ENCODE measurements at regions not wholly inside any gene's neighbourhood (a gene's known extent, or its start where the extent isn't known, plus 50 kb on each side); places are given as distances from the start of the nearest gene placed in this dataset.
"Not testable (repeated sequence)": the region's sequence is repeated elsewhere in the genome, so short reads cannot be mapped to it uniquely, and the experiment has no call there.

DNA sequence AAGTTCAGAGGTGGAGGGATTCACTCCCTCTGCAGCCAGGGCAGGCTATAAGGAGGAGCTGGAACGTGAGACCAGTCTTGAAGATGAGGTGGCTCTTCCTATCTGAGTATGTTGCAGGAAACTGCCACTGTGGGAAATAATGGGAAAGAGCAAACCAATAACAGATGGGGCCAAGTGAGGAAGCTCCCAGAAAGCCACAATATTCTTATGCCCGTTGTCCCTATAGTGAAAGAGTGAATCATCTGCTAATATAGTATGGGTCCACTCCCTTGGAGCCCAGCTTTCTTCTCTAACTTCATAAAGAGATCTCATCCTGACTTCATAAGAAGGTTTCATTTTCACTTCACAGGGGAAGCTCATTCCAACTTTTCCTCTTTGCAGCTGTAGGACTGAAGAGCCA, 206.4 kb downstream of the BLID start:
- DNase-seq (ENCODE audit: insufficient read length, low spot score), result no peak
- no peak for FAIRE-seq

DNA sequence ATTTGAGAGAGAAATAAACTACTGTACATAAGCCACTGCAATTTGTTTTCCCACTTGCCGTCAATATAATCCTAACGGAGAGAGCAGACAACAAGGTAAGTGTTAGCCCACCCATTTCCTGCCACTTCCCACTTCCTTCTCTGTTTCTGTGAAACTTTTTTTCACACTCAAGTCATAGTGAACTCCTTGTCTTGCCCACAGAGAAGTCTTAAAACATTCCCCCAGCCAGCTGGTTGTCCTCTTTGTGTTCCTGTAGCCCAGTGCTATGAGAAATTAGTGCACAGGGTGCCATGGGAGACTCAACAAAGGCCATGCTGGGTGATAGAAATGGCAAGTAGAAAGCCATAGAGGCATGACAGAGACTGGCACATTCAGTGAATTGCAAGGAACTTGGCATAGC, 208.6 kb downstream of the BLID start:
- DNase-seq (ENCODE audit: insufficient read length, low spot score), result no peak
- FAIRE-seq, result no peak

DNA sequence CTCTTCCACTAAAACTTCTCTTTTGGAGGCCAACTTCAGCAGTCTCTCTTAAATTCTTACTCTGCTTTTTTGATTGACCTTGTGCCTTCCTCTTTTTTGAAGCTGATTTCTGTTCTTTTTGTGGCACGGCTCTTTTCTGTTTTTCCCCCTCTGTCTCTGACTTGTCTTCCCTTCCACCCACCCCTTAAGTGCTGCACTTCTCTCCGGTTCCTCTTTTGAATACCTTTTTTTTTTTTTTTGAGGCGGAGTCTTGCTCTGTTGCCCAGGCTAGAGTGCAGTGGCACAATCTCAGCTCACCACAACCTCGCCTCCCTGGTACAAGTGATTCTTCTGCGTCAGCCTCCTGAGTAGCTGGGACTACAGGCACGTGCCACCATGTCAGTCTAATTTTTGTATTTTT, 211.9 kb downstream of the BLID start:
- FAIRE-seq, result no peak
- no peak for DNase-seq (ENCODE audit: insufficient read length, low spot score)

DNA sequence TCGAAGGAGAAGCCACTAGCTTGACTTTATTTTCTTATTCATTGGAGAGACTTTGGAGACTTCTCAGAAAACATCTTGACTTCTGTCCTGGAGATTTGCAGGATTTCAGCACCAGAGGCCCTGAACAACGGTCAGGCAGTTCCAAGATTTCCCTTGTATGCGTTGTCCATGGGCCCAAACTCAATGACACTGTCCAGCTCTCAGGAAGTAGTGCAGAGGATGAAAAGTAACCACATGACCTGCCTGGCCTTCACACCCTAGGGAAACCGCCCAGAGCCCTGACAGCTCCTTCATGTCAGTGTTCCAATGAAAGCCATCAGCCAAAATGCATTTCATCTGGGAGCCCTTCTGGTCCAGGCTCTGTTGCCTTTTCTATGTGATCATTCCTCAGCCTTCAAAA, 214.1 kb downstream of the BLID start:
- FAIRE-seq, result no peak
- no peak for DNase-seq (ENCODE audit: insufficient read length, low spot score)

DNA sequence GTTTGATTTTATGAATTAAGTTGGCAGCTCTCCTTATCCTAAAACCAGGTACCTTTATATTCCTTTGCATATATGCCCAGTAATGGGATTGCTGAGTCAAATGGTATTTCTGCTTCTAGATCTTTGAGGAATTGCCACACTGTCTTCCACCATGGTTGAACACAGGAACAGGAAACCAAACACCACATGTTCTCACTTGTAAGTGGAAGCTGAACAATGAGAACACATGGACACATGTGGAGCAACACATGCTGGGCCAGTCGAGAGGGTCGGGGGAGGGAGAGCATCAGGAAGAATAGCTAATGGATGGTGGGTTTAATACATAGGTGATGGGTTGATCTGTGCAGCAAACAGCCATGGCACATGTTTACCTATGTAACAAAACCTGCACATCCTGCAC, 214.6 kb downstream of the BLID start:
- FAIRE-seq; DNase-seq (ENCODE audit: insufficient read length, low spot score): not testable (repeated sequence)

DNA sequence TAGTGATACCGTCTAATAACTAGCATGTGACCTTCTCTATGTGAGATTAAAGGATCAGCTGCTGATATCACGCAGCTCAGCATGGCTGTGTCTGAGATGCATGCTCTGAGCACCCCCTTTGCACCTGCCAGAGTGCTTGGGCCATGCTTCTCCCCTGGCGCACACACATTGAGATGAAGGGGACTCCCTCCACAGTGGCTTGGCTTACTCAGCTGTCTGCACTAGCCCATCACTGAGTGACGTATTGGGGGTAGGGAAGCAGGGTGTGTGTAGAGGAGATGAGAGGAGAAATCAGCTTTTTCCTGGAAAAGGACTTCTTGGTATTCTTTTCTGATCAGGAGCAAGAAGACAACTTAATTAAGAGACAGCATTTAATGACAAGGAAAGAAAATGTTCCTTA, 216.5 kb downstream of the BLID start:
- FAIRE-seq, result no peak

GRCh38 chr11:121898903-121899302, 217.1 kb downstream of the BLID start:
- DNase-seq (ENCODE audit: insufficient read length, low spot score) (no peak), FAIRE-seq (no peak)

More for the DNA sequence above, 216.5 kb downstream of the BLID start:
- DNase-seq (ENCODE audit: insufficient read length, low spot score), result no peak

DNA sequence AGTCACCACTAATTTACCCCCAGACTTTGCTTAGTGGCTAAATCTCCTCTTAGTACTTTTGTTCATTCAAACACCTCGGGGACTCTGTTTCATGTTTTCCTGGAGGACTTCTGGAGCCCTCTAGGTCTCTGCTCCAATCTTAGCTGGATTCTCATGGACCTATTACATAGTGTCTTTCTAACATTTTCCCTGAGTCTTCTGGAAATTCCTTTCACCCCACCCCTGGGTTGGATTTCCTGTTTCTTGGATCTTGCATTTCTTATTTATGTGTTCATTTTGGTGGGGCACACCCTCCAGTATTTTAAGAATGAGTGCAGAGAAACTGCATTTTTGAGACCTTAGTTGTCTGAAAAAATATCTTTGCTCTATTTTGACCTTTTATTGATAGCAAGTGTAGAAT, 220.1 kb downstream of the BLID start:
- FAIRE-seq (no peak), DNase-seq (ENCODE audit: insufficient read length, low spot score) (no peak)

- FAIRE-seq (no peak), DNase-seq (ENCODE audit: insufficient read length, low spot score) (no peak)
Measured at GRCh38 chr11:121894581-121894980, 221.4 kb downstream of the BLID start.

GRCh38 chr11:121892863-121893262, 223.2 kb downstream of the BLID start:
- DNase-seq (ENCODE audit: insufficient read length, low spot score) (no peak), FAIRE-seq (no peak)

DNA sequence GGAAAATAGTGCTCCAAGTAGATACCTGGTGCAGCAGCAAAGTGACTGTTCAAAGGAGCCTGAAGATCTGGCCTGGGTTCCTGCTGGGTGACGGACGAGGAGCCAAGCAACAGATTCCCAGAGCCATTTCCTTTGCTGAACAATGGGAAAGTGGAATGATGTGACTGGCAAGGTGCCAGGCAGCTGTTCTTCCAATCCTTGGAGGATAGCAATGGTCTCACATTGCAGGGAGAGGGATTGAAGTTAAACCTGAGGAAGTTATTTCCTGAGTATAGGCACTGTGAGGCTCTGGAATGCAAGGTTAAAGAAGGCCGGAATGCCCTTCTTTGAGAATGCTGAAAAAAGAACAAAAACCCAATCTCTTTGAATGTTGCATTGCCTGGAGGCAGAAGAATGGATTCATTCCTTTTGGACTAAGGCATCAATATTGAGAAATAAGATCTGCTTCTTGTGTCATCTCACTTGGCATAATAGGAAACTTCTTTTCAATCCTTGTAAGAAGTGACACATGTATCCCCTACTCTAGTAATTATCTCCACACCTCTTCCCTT, 223.8 kb downstream of the BLID start:
- DNase-seq (ENCODE audit: insufficient read length, low spot score) (no peak), FAIRE-seq (no peak)

DNA sequence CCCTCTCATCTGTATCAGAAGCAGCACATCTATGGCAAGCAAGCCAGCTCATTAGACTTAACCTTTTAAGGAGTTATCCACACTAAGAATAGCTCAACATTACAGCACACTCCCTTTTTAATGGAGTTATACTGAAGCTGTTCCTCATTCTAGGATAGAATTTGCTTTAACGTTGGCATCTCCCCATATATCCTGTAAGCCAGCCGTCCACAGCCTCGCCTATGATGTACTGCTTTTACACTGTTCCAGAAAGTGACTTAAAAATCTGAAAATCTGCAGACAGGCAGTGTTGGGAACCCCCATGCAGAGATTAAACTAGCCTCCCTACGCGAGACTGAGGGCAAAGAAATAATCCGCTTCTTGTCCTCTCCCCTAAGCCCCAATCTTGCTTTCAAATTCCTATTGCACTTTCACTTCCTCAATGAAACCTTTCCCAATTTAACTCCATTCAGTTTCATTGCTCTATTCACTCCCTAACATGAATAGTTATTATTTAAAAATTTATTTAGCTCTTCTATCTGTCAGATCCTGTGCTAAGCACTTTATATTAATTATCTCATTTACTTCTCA, 225.0 kb downstream of the BLID start:
- no peak for FAIRE-seq
- no peak for DNase-seq (ENCODE audit: insufficient read length, low spot score)

DNA sequence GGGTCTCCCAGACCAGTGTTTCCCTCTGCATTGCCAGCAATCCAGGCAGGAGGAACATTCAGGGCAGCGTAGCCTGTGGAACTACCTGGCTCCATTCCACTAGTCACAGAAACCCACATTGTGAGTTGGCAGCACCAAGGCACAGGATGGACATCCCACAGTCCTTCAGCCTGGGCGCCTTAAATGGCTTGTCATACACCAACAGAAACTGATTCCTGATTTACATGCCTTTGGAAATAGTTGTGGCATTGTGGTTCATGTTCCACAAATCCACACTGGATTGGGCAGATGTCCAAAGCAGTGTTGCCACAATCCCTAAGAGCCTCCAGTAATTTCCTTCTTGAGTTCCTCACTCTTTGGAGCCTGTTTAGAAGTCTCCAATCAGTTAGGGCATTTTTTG, 225.6 kb downstream of the BLID start:
- DNase-seq (ENCODE audit: insufficient read length, low spot score), result no peak
- no peak for FAIRE-seq

GRCh38 chr11:121889931-121890330, 226.1 kb downstream of the BLID start:
- no peak for DNase-seq (ENCODE audit: insufficient read length, low spot score)
- no peak for FAIRE-seq

- FAIRE-seq, result no peak
Measured at GRCh38 chr11:121889186-121889585, 226.8 kb downstream of the BLID start.

DNA sequence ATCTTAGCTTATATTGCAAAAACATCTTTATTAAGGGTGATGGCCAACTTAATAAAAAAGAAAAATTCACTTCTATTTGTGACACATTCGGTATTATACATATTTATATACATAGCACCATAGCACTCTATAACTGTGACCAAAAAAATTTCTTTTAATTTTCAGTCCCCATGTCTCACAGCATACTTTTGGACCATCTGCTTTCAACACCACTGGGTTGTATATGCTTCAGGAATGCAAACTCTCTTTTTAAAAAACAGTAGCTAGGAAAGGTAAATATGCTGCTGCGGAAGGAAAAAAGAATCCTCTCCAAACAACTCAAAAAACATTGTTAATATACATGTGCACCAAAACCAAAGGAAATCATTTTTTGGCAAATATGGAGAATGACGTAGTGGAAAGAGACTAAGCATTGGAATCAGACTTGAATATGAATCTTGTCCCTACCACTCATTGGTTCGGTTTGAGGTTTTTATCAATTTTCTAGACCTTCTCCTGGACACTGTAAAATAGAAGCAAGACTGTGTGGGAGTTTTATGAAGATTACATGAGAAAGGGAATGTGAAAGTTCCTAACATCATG, 227.9 kb downstream of the BLID start:
- no peak for FAIRE-seq
- no peak for DNase-seq (ENCODE audit: insufficient read length, low spot score)

More at GRCh38 chr11:121889186-121889585, 226.8 kb downstream of the BLID start:
- DNase-seq (ENCODE audit: insufficient read length, low spot score), result no peak

- no peak for FAIRE-seq
Measured at GRCh38 chr11:121887569-121887968, 228.4 kb downstream of the BLID start.

GRCh38 chr11:121886996-121887395, 229.0 kb downstream of the BLID start:
- FAIRE-seq, result no peak
- no peak for DNase-seq (ENCODE audit: insufficient read length, low spot score)

More at GRCh38 chr11:121887569-121887968, 228.4 kb downstream of the BLID start:
- no peak for DNase-seq (ENCODE audit: insufficient read length, low spot score)

DNA sequence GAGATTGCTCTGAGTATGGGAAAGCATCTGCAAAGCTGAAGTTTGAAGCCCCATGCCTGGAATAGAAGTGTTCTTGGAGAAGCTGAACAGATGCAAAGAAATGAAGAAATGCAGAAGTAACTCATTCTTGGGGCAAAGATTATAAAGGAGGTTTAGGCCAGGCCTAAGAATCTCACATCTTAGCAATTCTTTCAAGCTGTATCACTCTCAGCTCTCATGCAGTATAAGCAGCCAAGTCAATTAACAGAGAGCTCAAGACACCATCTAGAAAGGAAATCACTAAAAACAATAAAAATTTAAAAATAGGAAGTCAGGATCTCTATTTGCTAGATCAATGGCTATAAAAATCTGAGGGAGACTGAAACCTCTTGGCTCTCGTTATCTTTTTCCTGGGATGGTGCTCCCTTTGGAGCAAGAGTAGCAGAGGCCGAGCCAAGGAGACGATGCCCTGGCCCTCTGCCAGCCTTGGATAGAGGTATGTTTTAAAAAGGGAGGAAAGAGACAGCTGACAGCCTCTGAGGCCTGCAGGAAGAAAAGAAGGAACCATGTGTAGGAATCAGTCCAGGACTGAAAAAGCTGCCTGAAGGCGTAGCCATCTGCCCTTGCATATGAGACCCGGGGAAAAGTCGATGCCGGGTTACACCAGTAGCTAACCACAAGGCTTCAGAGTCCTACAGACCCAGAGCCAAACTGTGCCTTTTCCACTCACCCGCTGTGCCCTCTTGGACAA, 229.8 kb downstream of the BLID start:
- FAIRE-seq (no peak), DNase-seq (ENCODE audit: insufficient read length, low spot score) (no peak)

- DNase-seq (ENCODE audit: insufficient read length, low spot score) (no peak), FAIRE-seq (no peak)
Measured at GRCh38 chr11:121884626-121885025, 231.4 kb downstream of the BLID start.

GRCh38 chr11:121881806-121882205, 234.2 kb downstream of the BLID start:
- DNase-seq (ENCODE audit: insufficient read length, low spot score) (no peak), FAIRE-seq (no peak)

- FAIRE-seq, result no peak
Measured at GRCh38 chr11:121877152-121877551, 238.9 kb downstream of the BLID start.

More at GRCh38 chr11:121877152-121877551, 238.9 kb downstream of the BLID start:
- DNase-seq (ENCODE audit: insufficient read length, low spot score), result no peak
